H1 (cell line): ENCODE measurements at regions not wholly inside any gene's neighbourhood (a gene's known extent, or its start where the extent isn't known, plus 50 kb on each side); places are given as distances from the start of the nearest gene placed in this dataset.

Experiments used
- CTCF ChIA-PET: fragments of 300-600 bp; sonication (Branson Sonifier 250); formaldehyde crosslinking; loops from one replicate; lab custom pipeline; 2021; ENCODE audit not compliant: partially characterized antibody; lab: Charles Lee
- POLR2A ChIA-PET: fragments of 300-600 bp; sonication (Branson Sonifier 250); formaldehyde crosslinking; loops from one replicate; lab custom pipeline; 2021; ENCODE audit warnings: inconsistent platforms; ENCODE audit not compliant: partially characterized antibody; lab: Charles Lee
- DNase-seq, 2 experiments: peaks; one replicate each; pipeline versions ENCODE4 v3.0.0 to v3.0.0-alpha.2; 2010 to 2022; ENCODE audit warnings: low spot score in 2 of 2, low read depth in 1 of 2, mixed read lengths in 1 of 2
- FAIRE-seq: peaks from 2 replicates; lab custom pipeline; 2011; peaks lifted over from hg19 to GRCh38; lab: Jason Lieb, UNC
- H2AFZ ChIP-seq: 2 replicates; pipeline ENCODE4 v1.8.1; 2012; ENCODE audit warnings: low read length, inconsistent platforms
- H2AK5ac ChIP-seq: 2 replicates; pipeline ENCODE4 v1.6.1; 2013; ENCODE audit warnings: low read depth, low read length
- H2BK120ac ChIP-seq: replicated peaks from 2 replicates; pipeline ENCODE3; 2013; ENCODE audit warnings: low read depth, low read length, inconsistent platforms
- H2BK12ac ChIP-seq: 2 replicates; pipeline ENCODE4 v1.6.1; 2013; ENCODE audit warnings: low read depth, low read length
- H2BK15ac ChIP-seq: 2 replicates; pipeline ENCODE4 v1.6.1; 2013; ENCODE audit warnings: low read length
- H2BK20ac ChIP-seq: 2 replicates; pipeline ENCODE4 v1.6.1; 2013; ENCODE audit warnings: low read length
- H2BK5ac ChIP-seq: 2 replicates; pipeline ENCODE4 v1.6.1; 2013; ENCODE audit warnings: low read depth, low read length
- H3K14ac ChIP-seq: 2 replicates; pipeline ENCODE4 v1.6.1; 2013; ENCODE audit warnings: inconsistent platforms; ENCODE audit not compliant: insufficient read length
- H3K18ac ChIP-seq: 2 replicates; pipeline ENCODE4 v1.6.1; 2013; ENCODE audit warnings: low read length; ENCODE audit errors: extremely low read depth
- H3K23ac ChIP-seq: 2 replicates; pipeline ENCODE4 v1.6.1; 2013; ENCODE audit warnings: inconsistent platforms; ENCODE audit not compliant: insufficient read length
- H3K23me2 ChIP-seq: 2 replicates; pipeline ENCODE4 v1.6.1; 2013; ENCODE audit warnings: low read depth, low read length
- H3K27ac ChIP-seq: 2 replicates; pipeline ENCODE4 v1.6.1; 2011; ENCODE audit warnings: low read depth, low read length, inconsistent platforms
- H3K27me3 ChIP-seq, 4 experiments: replicated peaks in 1 of 4; 1 replicate in 1 of 4; 2 replicates in 3 of 4; pipeline versions ENCODE4 v1.6.1 to v1.8.1; 2011 to 2013; ENCODE audit warnings: low read length in 3 of 4, mild to moderate bottlenecking in 3 of 4, inconsistent platforms in 2 of 4, mixed read lengths in 2 of 4, moderate library complexity in 1 of 4; ENCODE audit not compliant: control insufficient read depth in 3 of 4, insufficient read depth in 3 of 4; ENCODE audit errors: extremely low read depth in 1 of 4
- H3K36me3 ChIP-seq, 4 experiments: 2 replicates each; pipeline versions ENCODE4 v1.6.1 to v1.8.1; 2011 to 2013; ENCODE audit warnings: mild to moderate bottlenecking in 4 of 4, low read length in 3 of 4, moderate library complexity in 2 of 4, control low read depth in 1 of 4, inconsistent platforms in 1 of 4; ENCODE audit not compliant: insufficient read depth in 4 of 4, control insufficient read depth in 2 of 4
- H3K4ac ChIP-seq: replicated peaks from 2 replicates; pipeline ENCODE3; 2013; ENCODE audit warnings: low read length, low read depth, mixed read lengths, inconsistent platforms; ENCODE audit not compliant: insufficient read length
- H3K4me1 ChIP-seq, 4 experiments: replicated peaks in 1 of 4; 1 replicate in 1 of 4; 2 replicates in 3 of 4; pipeline versions ENCODE4 v1.6.1 to v1.8.1; 2011 to 2013; ENCODE audit warnings: low read length in 3 of 4, inconsistent platforms in 2 of 4, mixed read lengths in 1 of 4; ENCODE audit not compliant: insufficient read depth in 4 of 4, control insufficient read depth in 3 of 4
- H3K4me2 ChIP-seq, 2 experiments: 2 replicates each; pipeline versions ENCODE4 v1.6.1 to v1.8.1; 2011 to 2013; ENCODE audit warnings: low read depth in 2 of 2, low read length in 2 of 2, control low read depth in 1 of 2, inconsistent platforms in 1 of 2, mild to moderate bottlenecking in 1 of 2; ENCODE audit not compliant: insufficient read depth in 1 of 2
- H3K4me3 ChIP-seq, 4 experiments: fragments of 200-600, 300-600 bp in 1 of 4; sonication (generic), shearing (Covaris generic), sonication (Bioruptor Twin) in 1 of 4; 2 replicates each; pipeline versions ENCODE4 v1.5.1 to v1.8.1; 2011 to 2016; ENCODE audit warnings: low read length in 4 of 4, low read depth in 3 of 4, control low read depth in 2 of 4, inconsistent platforms in 2 of 4, mild to moderate bottlenecking in 2 of 4, mixed read lengths in 1 of 4, moderate library complexity in 1 of 4; ENCODE audit not compliant: insufficient read depth in 2 of 4; ENCODE audit errors: extremely low read depth in 1 of 4
- H3K56ac ChIP-seq: replicated peaks from 2 replicates; pipeline ENCODE3; 2013; ENCODE audit warnings: low read depth, mild to moderate bottlenecking, mixed read lengths, low read length, inconsistent platforms; ENCODE audit not compliant: insufficient read length
- H3K79me1 ChIP-seq: 2 replicates; pipeline ENCODE4 v1.6.1; 2013; ENCODE audit warnings: low read depth, low read length, control low read depth
- H3K79me2 ChIP-seq, 2 experiments: 2 replicates each; pipeline versions ENCODE4 v1.6.1 to v1.8.1; 2012 to 2013; ENCODE audit warnings: low read length in 2 of 2, mild to moderate bottlenecking in 2 of 2, inconsistent platforms in 1 of 2; ENCODE audit not compliant: insufficient read depth in 2 of 2, control insufficient read depth in 1 of 2
- H3K9ac ChIP-seq, 4 experiments: replicated peaks in 1 of 4; 1 replicate in 1 of 4; 2 replicates in 3 of 4; pipeline versions ENCODE4 v1.6.1 to v1.8.1; 2011 to 2013; ENCODE audit warnings: low read depth in 3 of 4, low read length in 3 of 4, control low read depth in 2 of 4, mild to moderate bottlenecking in 2 of 4, moderate library complexity in 2 of 4, inconsistent platforms in 1 of 4; ENCODE audit errors: extremely low read depth in 1 of 4
- H3K9me3 ChIP-seq, 2 experiments: 2 replicates each; pipeline versions ENCODE4 v1.6.1 to v1.8.1; 2012 to 2013; ENCODE audit warnings: mild to moderate bottlenecking in 2 of 2, moderate library complexity in 2 of 2, control low read depth in 1 of 2, inconsistent platforms in 1 of 2, low read depth in 1 of 2, low read length in 1 of 2, mixed read lengths in 1 of 2; ENCODE audit not compliant: insufficient read depth in 2 of 2
- H4K20me1 ChIP-seq, 2 experiments: replicated peaks in 1 of 2; 2 replicates each; pipeline versions ENCODE3 to v1.8.1; 2011 to 2013; ENCODE audit warnings: inconsistent platforms in 2 of 2, low read length in 2 of 2, mild to moderate bottlenecking in 1 of 2; ENCODE audit not compliant: insufficient read depth in 2 of 2, control insufficient read depth in 1 of 2
- H4K5ac ChIP-seq: 2 replicates; pipeline ENCODE4 v1.6.1; 2013; ENCODE audit warnings: low read length, low read depth, mixed read lengths, inconsistent platforms; ENCODE audit not compliant: insufficient read length
- H4K8ac ChIP-seq: 2 replicates; pipeline ENCODE4 v1.8.0; 2013; ENCODE audit warnings: mild to moderate bottlenecking, moderate library complexity, low read length, inconsistent platforms; ENCODE audit not compliant: insufficient read depth; ENCODE audit errors: extremely low read depth
- H4K91ac ChIP-seq: replicated peaks from 2 replicates; pipeline ENCODE3; 2013; ENCODE audit warnings: low read length, mixed read lengths, inconsistent platforms; ENCODE audit not compliant: insufficient read length
- CBX5 ChIP-seq: fragments of 300-800, 300-1000 bp; sonication (generic); IDR thresholded peaks from 2 replicates; pipeline ENCODE4 v1.7.1; 2016; ENCODE audit warnings: antibody characterized with exemption, low read length, low read depth
- GABPA ChIP-seq: IDR thresholded peaks from 2 replicates; pipeline ENCODE4 v1.6.1; 2011; ENCODE audit warnings: mild to moderate bottlenecking, low read length, moderate library complexity, borderline replicate concordance; ENCODE audit not compliant: insufficient read depth
- GTF2F1 ChIP-seq: IDR thresholded peaks from 2 replicates; pipeline ENCODE4 v1.6.1; 2012; ENCODE audit warnings: low read depth, low read length, improper control_type of control experiment, borderline replicate concordance
- WGBS, 2 experiments: shearing (Covaris generic) in 1 of 2; methylation state at CpG; one replicate each; pipeline versions ENCODE4 v1.1.6 to v1.1.7; 2013 to 2015; ENCODE audit warnings: low lambda C conversion rate in 2 of 2, mixed read lengths in 2 of 2, inconsistent platforms in 1 of 2, low coverage in 1 of 2, missing lambda C conversion rate in 1 of 2; ENCODE audit not compliant: insufficient replicate concordance in 2 of 2, insufficient coverage in 1 of 2, insufficient read length in 1 of 2; ENCODE audit errors: extremely low coverage in 1 of 2, missing lambda C conversion rate in 1 of 2; 5-methylcytosine and 5-hydroxymethylcytosine counted together

DNA sequence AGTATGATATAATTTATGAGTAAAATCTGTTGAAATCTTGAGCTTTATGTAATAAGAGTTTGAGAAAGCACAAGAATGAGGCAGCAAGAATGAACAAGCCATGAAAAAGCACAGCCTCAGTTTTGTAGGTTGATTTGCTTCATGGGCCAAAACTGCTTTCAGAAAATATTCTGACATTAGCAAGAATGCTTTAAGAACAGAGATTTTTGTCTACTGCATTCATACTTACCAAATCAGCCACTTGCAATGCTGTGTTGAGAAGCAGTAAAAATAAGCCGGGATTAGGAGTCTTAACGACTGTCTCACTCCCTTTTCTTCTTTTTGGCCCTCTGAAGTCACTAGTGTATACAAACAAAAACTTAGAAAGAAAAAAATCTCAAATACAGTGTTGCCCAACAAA, 114.5 kb downstream of the POSTN start:
- no peak overlapping the region for H3K14ac ChIP-seq

More for the DNA sequence above, 114.5 kb downstream of the POSTN start:
- H3K27ac ChIP-seq: no peak overlapping the region
- no peak overlapping the region for H4K91ac ChIP-seq
- H3K23me2 ChIP-seq: no peaks in the 10 kb centered on the region
- FAIRE-seq (no peak), DNase-seq (no peak)
- no peaks in the 10 kb centered on the region for H3K9me3 ChIP-seq
- no peak overlapping the region for H2BK15ac ChIP-seq
- POLR2A ChIA-PET: no interaction called here
- H4K20me1 ChIP-seq: no peaks in the 10 kb centered on the region
- 90% methylated on average over 2 of the region's 2 CpGs; no CpG with 5 or more reads in 1 of the 2 experiments for WGBS, 2 experiments
- no peaks in the 10 kb centered on the region for H3K79me2 ChIP-seq
- no peak overlapping the region for H2BK20ac ChIP-seq
- no peak overlapping the region for H4K8ac ChIP-seq
- H3K9ac ChIP-seq: no peak overlapping the region
- no peak overlapping the region for H3K4ac ChIP-seq
- no peak overlapping the region for H3K18ac ChIP-seq
- H3K23ac ChIP-seq: no peak overlapping the region
- H3K4me2 ChIP-seq: no peak overlapping the region
- H2BK120ac ChIP-seq: no peak overlapping the region
- no peaks in the 10 kb centered on the region for H3K27me3 ChIP-seq
- H3K4me1 ChIP-seq: no peaks in the 10 kb centered on the region
- H4K5ac ChIP-seq: no peak overlapping the region
- H2AK5ac ChIP-seq: no peak overlapping the region
- no peak overlapping the region for H2BK5ac ChIP-seq
- no peak for TF ChIP-seq GTF2F1
- no peak for TF ChIP-seq GABPA
- no peak for TF ChIP-seq CBX5
- TF ChIP-seq, all 59 proteins: peak for 0
- no peak overlapping the region for H3K4me3 ChIP-seq
- no peaks in the 10 kb centered on the region for H3K79me1 ChIP-seq
- no peak overlapping the region for H3K56ac ChIP-seq
- H2AFZ ChIP-seq: 0 out of 2 replicates have a peak overlapping the region, but pooled peaks have one; percentile 27
- CTCF ChIA-PET: interaction anchor here (1.5 kb wide), 1 partner anchor 10 kb away, joined by 5 read pairs; no protein-coding TSS in a partner anchor
- H3K36me3 ChIP-seq: no peaks in the 10 kb centered on the region
- H2BK12ac ChIP-seq: no peak overlapping the region
